H1 (cell line): ENCODE measurements at regions not wholly inside any gene's neighbourhood (a gene's known extent, or its start where the extent isn't known, plus 50 kb on each side); places are given as distances from the start of the nearest gene placed in this dataset.

Source experiments
- SAP30 ChIP-seq: fragments of 300-600 bp; sonication (generic); IDR thresholded peaks from 2 replicates; pipeline ENCODE4 v1.7.1; 2012; ENCODE audit warnings: low read length, moderate library complexity, mild to moderate bottlenecking, inconsistent platforms; ENCODE audit not compliant: insufficient read depth, insufficient replicate concordance
- SIN3A ChIP-seq, 2 experiments: IDR thresholded peaks in 1 of 2; conservative IDR thresholded peaks in 1 of 2; 2 replicates each; pipeline ENCODE4 v1.6.1; 2011 to 2012; ENCODE audit warnings: low read length in 2 of 2, improper control_type of control experiment in 1 of 2, low read depth in 1 of 2, mild to moderate bottlenecking in 1 of 2

DNA sequence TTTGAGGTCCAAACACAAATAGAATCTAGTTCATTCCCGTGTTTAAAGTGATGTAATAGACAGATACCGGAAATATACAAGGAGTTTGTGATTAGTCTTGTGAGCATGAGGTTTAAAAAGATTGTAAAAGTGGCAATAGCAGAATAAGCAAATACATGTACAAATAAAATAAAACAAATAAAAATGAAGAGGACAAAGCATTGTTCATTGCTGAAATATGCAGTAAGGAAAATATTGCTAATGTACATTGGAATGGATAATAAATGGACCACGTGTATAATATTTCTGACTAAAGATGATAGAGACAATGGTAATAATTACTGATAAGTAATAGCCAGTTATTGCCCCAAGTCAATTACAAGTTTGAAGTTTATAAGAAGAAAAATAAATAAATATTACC is 75.6 kb upstream of the RTL1 start (continued):
- TF ChIP-seq SIN3A (conservative IDR thresholded peaks at IDR 0.05 in 1 of 2, IDR thresholded peaks at IDR 0.05 in 1 of 2; ENCODE audit: low read depth in 1 of 2, low read length in 2 of 2) (no peak), SAP30 (no peak)
